ENCODE measurements at regions not wholly inside any gene's neighbourhood (a gene's known extent, or its start where the extent isn't known, plus 50 kb on each side); places are given as distances from the start of the nearest gene placed in this dataset.

- TF ChIP-seq CTCF (IDR thresholded peaks at IDR 0.05; ENCODE audit: extremely low read depth, insufficient read depth, missing control alignments), result no peak
- no peak for DNase-seq (ENCODE audit: low spot score)
- in situ Hi-C loops (cut with MboI; ENCODE audit: low pct_unique_long_range_greater_than_20kb, low sequenced_read_pairs, unreplicated experiment), result no loop called here
These were observed 161.9 kb upstream of the XYLT1 start for GRCh38 chr16:17632667-17633066.

DNA sequence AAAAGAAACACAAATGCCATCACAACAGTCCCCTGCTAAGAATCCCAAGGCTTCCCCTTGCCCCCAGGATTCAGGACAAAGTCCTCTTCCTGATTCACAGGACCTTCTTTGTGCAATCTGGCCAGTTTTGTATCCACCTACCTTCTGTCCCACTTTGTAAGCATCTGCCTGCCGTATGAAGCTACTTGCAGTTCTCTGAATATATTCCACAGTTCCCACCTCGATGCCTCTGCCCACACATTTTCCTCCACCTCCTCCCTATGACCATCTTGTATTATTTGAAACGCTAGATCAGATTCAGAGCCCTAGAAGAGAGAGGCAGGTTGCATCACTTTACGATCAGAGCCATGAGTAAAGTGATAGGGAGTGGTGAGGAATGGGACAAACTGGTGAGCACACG, 159.2 kb upstream of the XYLT1 start:
- no peak for TF ChIP-seq CTCF (IDR thresholded peaks at IDR 0.05; ENCODE audit: extremely low read depth, insufficient read depth, missing control alignments)
- in situ Hi-C loops (cut with MboI; ENCODE audit: low pct_unique_long_range_greater_than_20kb, low sequenced_read_pairs, unreplicated experiment), result no loop called here
- DNase-seq (ENCODE audit: low spot score), result no peak

GRCh38 chr16:17628983-17629382, 158.2 kb upstream of the XYLT1 start:
- no peak for TF ChIP-seq CTCF (IDR thresholded peaks at IDR 0.05; ENCODE audit: extremely low read depth, insufficient read depth, missing control alignments)
- in situ Hi-C loops (cut with MboI; ENCODE audit: low pct_unique_long_range_greater_than_20kb, low sequenced_read_pairs, unreplicated experiment), result no loop called here
- DNase-seq (ENCODE audit: low spot score), result no peak

- TF ChIP-seq CTCF (IDR thresholded peaks at IDR 0.05; ENCODE audit: extremely low read depth, insufficient read depth, missing control alignments), result no peak
- in situ Hi-C loops (cut with MboI; ENCODE audit: low pct_unique_long_range_greater_than_20kb, low sequenced_read_pairs, unreplicated experiment), result no loop called here
- DNase-seq (ENCODE audit: low spot score), result no peak
These were observed 151.6 kb upstream of the XYLT1 start for GRCh38 chr16:17622366-17622765.

GRCh38 chr16:17619261-17619660, 148.5 kb upstream of the XYLT1 start:
- in situ Hi-C loops (cut with MboI; ENCODE audit: low pct_unique_long_range_greater_than_20kb, low sequenced_read_pairs, unreplicated experiment), result no loop called here
- no peak for DNase-seq (ENCODE audit: low spot score)

DNA sequence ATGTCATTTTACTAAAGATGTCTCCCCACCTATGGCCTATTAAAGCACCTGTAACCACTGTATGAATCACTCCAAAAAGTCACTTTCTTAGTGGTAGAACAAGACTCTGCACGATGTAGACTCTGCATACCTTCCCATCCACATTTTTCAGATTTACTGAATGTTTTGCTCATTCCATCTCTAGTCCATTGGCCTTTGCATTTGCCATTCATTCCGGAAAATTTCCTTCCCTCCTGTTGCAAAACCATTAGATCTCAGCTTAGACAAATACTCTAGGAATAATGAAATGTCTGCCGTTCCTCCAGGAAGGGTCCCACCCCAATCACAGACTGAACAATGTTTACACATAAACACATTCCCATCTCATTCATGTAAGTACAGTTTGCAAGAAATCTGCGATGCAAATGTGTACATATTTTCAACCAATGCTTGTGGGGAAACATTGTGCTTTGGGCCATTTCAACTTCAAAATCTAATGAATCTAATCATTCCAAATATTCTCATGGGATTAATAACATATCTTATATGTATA, 146.3 kb upstream of the XYLT1 start:
- in situ Hi-C loops (cut with MboI; ENCODE audit: low pct_unique_long_range_greater_than_20kb, low sequenced_read_pairs, unreplicated experiment), result no loop called here
- DNase-seq (ENCODE audit: low spot score), result no peak
- TF ChIP-seq CTCF (IDR thresholded peaks at IDR 0.05; ENCODE audit: extremely low read depth, insufficient read depth, missing control alignments), result no peak

More at GRCh38 chr16:17619261-17619660, 148.5 kb upstream of the XYLT1 start:
- no peak for TF ChIP-seq CTCF (IDR thresholded peaks at IDR 0.05; ENCODE audit: extremely low read depth, insufficient read depth, missing control alignments)

DNA sequence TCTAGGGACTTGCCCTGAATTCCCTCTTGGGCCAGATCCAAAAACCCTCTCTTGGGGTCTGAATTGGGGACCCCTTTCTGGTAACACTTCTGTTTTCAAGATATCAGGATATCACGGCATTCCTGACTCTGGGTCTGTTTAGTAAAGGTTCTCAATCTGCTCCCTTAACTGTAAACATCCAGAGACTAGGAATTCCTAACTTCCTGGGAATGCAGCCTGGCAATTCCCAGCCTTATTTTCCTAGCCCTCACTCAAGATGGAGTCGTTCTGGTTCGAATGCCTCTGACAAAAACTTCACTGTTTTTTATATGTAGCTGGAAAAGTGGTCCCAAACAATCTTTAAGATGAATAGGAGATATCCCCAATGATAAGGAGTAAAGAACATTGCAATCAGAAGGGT, 141.6 kb upstream of the XYLT1 start:
- DNase-seq (ENCODE audit: low spot score), result no peak
- TF ChIP-seq CTCF (IDR thresholded peaks at IDR 0.05; ENCODE audit: extremely low read depth, insufficient read depth, missing control alignments), result no peak
- in situ Hi-C loops (cut with MboI; ENCODE audit: low pct_unique_long_range_greater_than_20kb, low sequenced_read_pairs, unreplicated experiment), result no loop called here

Measured in GM13977 (cell line).